H1 (cell line): ENCODE measurements at regions not wholly inside any gene's neighbourhood (a gene's known extent, or its start where the extent isn't known, plus 50 kb on each side); places are given as distances from the start of the nearest gene placed in this dataset.

ENCODE experiments used
- KDM1A ChIP-seq: fragments of 200-600, 300-600 bp; sonication (generic); IDR thresholded peaks from 2 replicates; pipeline ENCODE4 v1.7.1; 2016; ENCODE audit warnings: mild to moderate bottlenecking, low read length, borderline replicate concordance
- NRF1 ChIP-seq: IDR thresholded peaks from 2 replicates; pipeline ENCODE4 v1.6.1; 2011; ENCODE audit warnings: mild to moderate bottlenecking, low read depth, low read length, improper control_type of control experiment
- RAD21 ChIP-seq, 2 experiments: IDR thresholded peaks in 1 of 2; conservative IDR thresholded peaks in 1 of 2; 2 replicates each; pipeline ENCODE4 v1.6.1; 2011; ENCODE audit warnings: low read depth in 2 of 2, low read length in 2 of 2, improper control_type of control experiment in 1 of 2, inconsistent platforms in 1 of 2, mild to moderate bottlenecking in 1 of 2, moderate library complexity in 1 of 2
- TBP ChIP-seq: IDR thresholded peaks from 2 replicates; pipeline ENCODE4 v1.6.1; 2011; ENCODE audit warnings: low read depth, low read length, improper control_type of control experiment

- TF ChIP-seq NRF1 = no peak
- TF ChIP-seq TBP = no peak
- no peak for TF ChIP-seq RAD21 (IDR thresholded peaks at IDR 0.05 in 1 of 2, conservative IDR thresholded peaks at IDR 0.05 in 1 of 2; ENCODE audit: low read depth in 2 of 2, low read length in 2 of 2)
- TF ChIP-seq KDM1A = no peak
- TF ChIP-seq, all 59 proteins: peak for 0
These were observed 151.2 kb upstream of the CD180 start (continued) for GRCh38 chr5:67347821-67348220.
